GM19372 (cell line): ENCODE measurements at regions not wholly inside any gene's neighbourhood (a gene's known extent, or its start where the extent isn't known, plus 50 kb on each side); places are given as distances from the start of the nearest gene placed in this dataset.
"Not testable (repeated sequence)": the region's sequence is repeated elsewhere in the genome, so short reads cannot be mapped to it uniquely, and the experiment has no call there.

Source experiments
- ATAC-seq: cut with Tn5 transposase; IDR thresholded peaks from one replicate; pipeline ENCODE4 v1.9.1; 2021; ENCODE audit warnings: mild to moderate bottlenecking, low read depth, moderate library complexity; ENCODE audit not compliant: unreplicated experiment

- no peak for ATAC-seq
Observed at GRCh38 chr12:46981622-46982021, 97.8 kb upstream of the PCED1B start.

GRCh38 chr12:46982629-46983392, 96.6 kb upstream of the PCED1B start:
- ATAC-seq, result no peak

GRCh38 chr12:46983393-46983793, 96.0 kb upstream of the PCED1B start:
- no peak for ATAC-seq

GRCh38 chr12:46983959-46984841, 95.2 kb upstream of the PCED1B start:
- no peak for ATAC-seq

GRCh38 chr12:46985816-46986215, 93.6 kb upstream of the PCED1B start:
- no peak for ATAC-seq

GRCh38 chr12:46988122-46988521, 91.3 kb upstream of the PCED1B start:
- ATAC-seq, result not testable (repeated sequence)

GRCh38 chr12:46990211-46990610, 89.2 kb upstream of the PCED1B start:
- ATAC-seq, result no peak

GRCh38 chr12:46992051-46992450, 87.4 kb upstream of the PCED1B start:
- not testable (repeated sequence) for ATAC-seq

GRCh38 chr12:46998811-46999368, 80.5 kb upstream of the PCED1B start:
- no peak for ATAC-seq

- ATAC-seq, result no peak
Observed at GRCh38 chr12:47004634-47005033, 74.8 kb upstream of the PCED1B start.

GRCh38 chr12:47007048-47007447, 72.4 kb upstream of the PCED1B start:
- ATAC-seq, result no peak

GRCh38 chr12:47012552-47012951, 66.9 kb upstream of the PCED1B start:
- ATAC-seq, result no peak

GRCh38 chr12:47014474-47014873, 64.9 kb upstream of the PCED1B start:
- ATAC-seq, result no peak

- ATAC-seq, result no peak
Observed at GRCh38 chr12:47015381-47015780, 64.0 kb upstream of the PCED1B start.

- no peak for ATAC-seq
Observed at GRCh38 chr12:47017041-47017713, 62.2 kb upstream of the PCED1B start.

GRCh38 chr12:47017901-47018475, 61.4 kb upstream of the PCED1B start:
- no peak for ATAC-seq

- ATAC-seq, result no peak
Observed at GRCh38 chr12:47020211-47020821, 59.1 kb upstream of the PCED1B start.

- ATAC-seq, result no peak
Observed at GRCh38 chr12:47021298-47021697, 58.1 kb upstream of the PCED1B start.

- ATAC-seq, result no peak
Observed at GRCh38 chr12:47022296-47022695, 57.1 kb upstream of the PCED1B start.

GRCh38 chr12:47023311-47023710, 56.1 kb upstream of the PCED1B start:
- no peak for ATAC-seq
